ENCODE measurements at regions not wholly inside any gene's neighbourhood (a gene's known extent, or its start where the extent isn't known, plus 50 kb on each side); places are given as distances from the start of the nearest gene placed in this dataset.

DNA sequence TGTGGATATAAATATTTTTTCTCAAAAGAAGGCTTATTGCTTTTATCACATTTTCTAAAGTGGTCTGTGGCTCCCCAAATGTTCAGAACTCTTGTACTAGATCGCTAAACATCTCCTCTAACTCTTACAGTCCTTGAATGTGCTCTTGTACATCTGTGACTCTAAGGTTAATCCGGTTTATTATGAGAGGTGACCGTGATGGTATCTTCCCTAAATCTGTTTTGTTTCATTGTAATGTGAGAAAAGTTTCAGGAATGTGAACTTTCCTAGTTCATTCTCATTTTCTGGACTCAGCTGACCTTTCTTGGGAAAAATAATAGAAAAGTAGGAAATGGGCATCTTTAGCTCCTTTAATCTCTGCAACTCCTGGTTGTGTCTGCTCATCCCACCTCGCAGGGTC is 94.5 kb upstream of the CD180 start (continued):
- TF ChIP-seq SRF (IDR thresholded peaks at IDR 0.05; ENCODE audit: low read depth in 2 of 2, low read length in 2 of 2) (no peak), PRDM15 (CRISPR knock-in tag; IDR thresholded peaks at IDR 0.05) (no peak), MEF2B (IDR thresholded peaks at IDR 0.05; ENCODE audit: partially characterized antibody, poor library complexity, severe bottlenecking) (no peak), FOXM1 (IDR thresholded peaks at IDR 0.05; ENCODE audit: low read depth, low read length) (no peak), KAT2A (conservative IDR thresholded peaks at IDR 0.05; ENCODE audit: control insufficient read depth, low read depth, low read length) (no peak), ZNF274 (IDR thresholded peaks at IDR 0.05; ENCODE audit: insufficient read depth, insufficient read length) (no peak), CUX1 (IDR thresholded peaks at IDR 0.05; ENCODE audit: insufficient replicate concordance, low read depth, low read length) (no peak)
- TF ChIP-seq, protein P1, sequence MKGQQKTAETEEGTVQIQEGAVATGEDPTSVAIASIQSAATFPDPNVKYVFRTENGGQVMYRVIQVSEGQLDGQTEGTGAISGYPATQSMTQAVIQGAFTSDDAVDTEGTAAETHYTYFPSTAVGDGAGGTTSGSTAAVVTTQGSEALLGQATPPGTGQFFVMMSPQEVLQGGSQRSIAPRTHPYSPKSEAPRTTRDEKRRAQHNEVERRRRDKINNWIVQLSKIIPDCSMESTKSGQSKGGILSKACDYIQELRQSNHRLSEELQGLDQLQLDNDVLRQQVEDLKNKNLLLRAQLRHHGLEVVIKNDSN (IDR thresholded peaks at IDR 0.05; ENCODE audit: borderline replicate concordance, extremely low read length, insufficient read depth, low read depth, low read length) = no peak
- TF ChIP-seq, protein P2, sequence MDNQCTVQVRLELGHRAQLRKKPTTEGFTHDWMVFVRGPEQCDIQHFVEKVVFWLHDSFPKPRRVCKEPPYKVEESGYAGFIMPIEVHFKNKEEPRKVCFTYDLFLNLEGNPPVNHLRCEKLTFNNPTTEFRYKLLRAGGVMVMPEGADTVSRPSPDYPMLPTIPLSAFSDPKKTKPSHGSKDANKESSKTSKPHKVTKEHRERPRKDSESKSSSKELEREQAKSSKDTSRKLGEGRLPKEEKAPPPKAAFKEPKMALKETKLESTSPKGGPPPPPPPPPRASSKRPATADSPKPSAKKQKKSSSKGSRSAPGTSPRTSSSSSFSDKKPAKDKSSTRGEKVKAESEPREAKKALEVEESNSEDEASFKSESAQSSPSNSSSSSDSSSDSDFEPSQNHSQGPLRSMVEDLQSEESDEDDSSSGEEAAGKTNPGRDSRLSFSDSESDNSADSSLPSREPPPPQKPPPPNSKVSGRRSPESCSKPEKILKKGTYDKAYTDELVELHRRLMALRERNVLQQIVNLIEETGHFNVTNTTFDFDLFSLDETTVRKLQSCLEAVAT (IDR thresholded peaks at IDR 0.05) = no peak
- TF ChIP-seq, protein P3, sequence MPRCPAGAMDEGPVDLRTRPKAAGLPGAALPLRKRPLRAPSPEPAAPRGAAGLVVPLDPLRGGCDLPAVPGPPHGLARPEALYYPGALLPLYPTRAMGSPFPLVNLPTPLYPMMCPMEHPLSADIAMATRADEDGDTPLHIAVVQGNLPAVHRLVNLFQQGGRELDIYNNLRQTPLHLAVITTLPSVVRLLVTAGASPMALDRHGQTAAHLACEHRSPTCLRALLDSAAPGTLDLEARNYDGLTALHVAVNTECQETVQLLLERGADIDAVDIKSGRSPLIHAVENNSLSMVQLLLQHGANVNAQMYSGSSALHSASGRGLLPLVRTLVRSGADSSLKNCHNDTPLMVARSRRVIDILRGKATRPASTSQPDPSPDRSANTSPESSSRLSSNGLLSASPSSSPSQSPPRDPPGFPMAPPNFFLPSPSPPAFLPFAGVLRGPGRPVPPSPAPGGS (IDR thresholded peaks at IDR 0.05; ENCODE audit: borderline replicate concordance, insufficient read depth, low read depth, low read length, poor library complexity, severe bottlenecking) = no peak
